NCI-H1105 treated with DMSO at 0.1 percent for 48 hours (cell line): ENCODE measurements at regions not wholly inside any gene's neighbourhood (a gene's known extent, or its start where the extent isn't known, plus 50 kb on each side); places are given as distances from the start of the nearest gene placed in this dataset.

Experiments used
- DNase-seq: peaks from one replicate; lab custom pipeline; 2025; lab: John Stamatoyannopoulos, UW

- DNase-seq = no peak
Observed at GRCh38 chr20:40491009-40491590, 197.9 kb downstream of the MAFB start.

GRCh38 chr20:40489886-40490285, 199.2 kb downstream of the MAFB start:
- DNase-seq = no peak

- no peak for DNase-seq
Observed at GRCh38 chr20:40488401-40488800, 200.6 kb downstream of the MAFB start.

- no peak for DNase-seq
Observed at GRCh38 chr20:40486297-40486696, 202.7 kb downstream of the MAFB start.

GRCh38 chr20:40481743-40482458, 207.1 kb downstream of the MAFB start:
- DNase-seq = no peak

GRCh38 chr20:40481337-40481736, 207.7 kb downstream of the MAFB start:
- DNase-seq = no peak

GRCh38 chr20:40477805-40478204, 211.2 kb downstream of the MAFB start:
- no peak for DNase-seq

GRCh38 chr20:40476461-40476860, 212.6 kb downstream of the MAFB start:
- DNase-seq = no peak

GRCh38 chr20:40472905-40473304, 216.1 kb downstream of the MAFB start:
- DNase-seq = no peak

- DNase-seq = no peak
Observed at GRCh38 chr20:40471261-40471629, 217.8 kb downstream of the MAFB start.

- DNase-seq = peak; percentile 1
Observed at GRCh38 chr20:40470445-40471260, 218.4 kb downstream of the MAFB start.

- DNase-seq = no peak
Observed at GRCh38 chr20:40468759-40469158, 220.3 kb downstream of the MAFB start.

GRCh38 chr20:40467703-40468411, 221.2 kb downstream of the MAFB start:
- no peak for DNase-seq

- no peak for DNase-seq
Observed at GRCh38 chr20:40467067-40467466, 222.0 kb downstream of the MAFB start.

- no peak for DNase-seq
Observed at GRCh38 chr20:40464731-40465208, 224.3 kb downstream of the MAFB start.

GRCh38 chr20:40463171-40463570, 225.9 kb downstream of the MAFB start:
- no peak for DNase-seq

GRCh38 chr20:40462566-40462965, 226.5 kb downstream of the MAFB start:
- DNase-seq = no peak

- DNase-seq = no peak
Observed at GRCh38 chr20:40459299-40459698, 229.7 kb downstream of the MAFB start.

- no peak for DNase-seq
Observed at GRCh38 chr20:40457404-40457803, 231.6 kb downstream of the MAFB start.

GRCh38 chr20:40452758-40453157, 236.3 kb downstream of the MAFB start:
- DNase-seq = no peak

GRCh38 chr20:40451552-40451951, 237.5 kb downstream of the MAFB start:
- DNase-seq = no peak

- no peak for DNase-seq
Observed at GRCh38 chr20:40449974-40450616, 238.9 kb downstream of the MAFB start.
